HG03025 (cell line): ENCODE measurements at regions not wholly inside any gene's neighbourhood (a gene's known extent, or its start where the extent isn't known, plus 50 kb on each side); places are given as distances from the start of the nearest gene placed in this dataset.

Experiments used
- ATAC-seq: cut with Tn5 transposase; IDR thresholded peaks from one replicate; pipeline ENCODE4 v1.9.1; 2021; ENCODE audit warnings: mild to moderate bottlenecking, moderate library complexity; ENCODE audit not compliant: unreplicated experiment, low FRiP score

DNA sequence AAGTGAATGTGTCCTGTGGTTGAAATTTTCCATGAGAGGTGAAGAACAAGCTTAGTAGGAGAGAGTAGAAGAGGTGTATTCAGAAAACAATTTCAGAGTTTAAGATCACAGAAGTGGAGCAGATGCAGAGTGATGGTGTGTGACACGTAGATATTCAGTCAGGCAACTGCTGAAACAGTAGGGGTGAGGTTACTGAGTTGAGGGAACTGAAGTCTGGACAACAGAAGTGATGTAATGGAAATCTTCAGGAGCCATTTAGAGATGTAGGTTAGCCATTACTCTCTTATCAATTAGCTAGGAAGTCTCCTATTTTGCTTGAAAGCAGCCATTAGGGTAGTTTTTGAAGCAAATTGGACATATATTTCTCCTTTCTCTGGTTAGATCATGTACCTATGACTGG is 584.4 kb downstream of the PKHD1 start:
- ATAC-seq, result no peak

GRCh38 chr6:51505434-51505833 is 582.0 kb downstream of the PKHD1 start:
- ATAC-seq, result no peak

GRCh38 chr6:51509597-51509996 is 577.8 kb downstream of the PKHD1 start:
- ATAC-seq, result no peak

DNA sequence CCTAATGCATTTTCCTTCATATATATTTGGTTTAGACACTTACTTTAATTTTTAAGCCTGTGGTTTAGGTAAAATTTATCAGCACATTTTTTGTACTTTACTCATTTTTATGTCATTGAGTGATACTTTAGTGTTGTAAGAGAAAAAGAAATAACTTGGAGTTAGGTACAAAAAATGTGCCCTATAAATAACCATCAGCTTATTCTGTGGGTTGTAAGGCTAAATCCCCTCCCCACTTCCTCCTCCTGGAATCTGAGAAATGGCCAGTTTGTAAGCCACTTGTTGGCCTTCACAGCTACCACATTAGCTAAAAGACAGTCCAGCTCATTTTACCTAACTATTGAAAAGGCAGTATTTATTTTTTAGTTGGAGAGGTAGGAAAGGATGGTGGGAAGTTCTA is 576.3 kb downstream of the PKHD1 start:
- no peak for ATAC-seq

DNA sequence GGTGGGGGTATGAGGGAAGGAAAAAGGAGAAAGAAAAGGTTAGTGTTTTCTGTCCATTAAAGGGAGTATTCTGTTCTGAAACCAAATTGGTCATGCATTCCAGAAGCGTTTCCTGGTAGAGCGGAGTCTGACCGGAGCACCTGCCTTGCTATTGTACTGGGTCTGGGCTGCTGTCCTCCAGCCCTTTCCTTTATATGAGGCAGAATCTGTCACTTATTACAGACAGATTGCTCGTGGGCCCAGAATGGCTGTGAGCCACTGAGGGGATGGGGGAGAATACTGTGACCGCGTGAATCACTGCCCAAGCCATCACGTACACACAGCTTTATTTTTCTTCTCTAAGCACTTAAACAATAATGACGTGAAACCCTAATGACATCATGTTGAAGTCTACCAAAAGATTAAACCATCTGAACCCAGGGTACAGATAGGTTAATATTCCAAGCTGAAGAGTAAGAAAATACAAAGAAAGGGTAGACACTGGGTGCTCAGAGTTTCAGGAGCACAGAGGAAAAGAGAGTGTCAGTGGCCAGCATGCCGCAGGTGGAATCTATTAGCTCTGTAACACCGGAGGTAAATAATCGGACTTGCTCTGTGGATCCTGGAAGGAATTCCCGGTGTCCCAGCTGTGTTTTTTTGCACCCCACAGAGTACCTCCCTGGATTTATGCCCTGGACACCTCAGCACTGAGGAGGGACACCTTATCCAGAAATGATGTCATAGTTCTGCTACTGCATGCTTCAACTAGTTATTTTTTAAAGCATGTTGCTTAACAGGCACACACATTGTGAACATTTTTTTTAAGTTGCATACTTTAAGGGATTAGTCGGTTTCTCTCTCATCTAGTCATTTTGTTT is 573.3 kb downstream of the PKHD1 start:
- ATAC-seq, result no peak

DNA sequence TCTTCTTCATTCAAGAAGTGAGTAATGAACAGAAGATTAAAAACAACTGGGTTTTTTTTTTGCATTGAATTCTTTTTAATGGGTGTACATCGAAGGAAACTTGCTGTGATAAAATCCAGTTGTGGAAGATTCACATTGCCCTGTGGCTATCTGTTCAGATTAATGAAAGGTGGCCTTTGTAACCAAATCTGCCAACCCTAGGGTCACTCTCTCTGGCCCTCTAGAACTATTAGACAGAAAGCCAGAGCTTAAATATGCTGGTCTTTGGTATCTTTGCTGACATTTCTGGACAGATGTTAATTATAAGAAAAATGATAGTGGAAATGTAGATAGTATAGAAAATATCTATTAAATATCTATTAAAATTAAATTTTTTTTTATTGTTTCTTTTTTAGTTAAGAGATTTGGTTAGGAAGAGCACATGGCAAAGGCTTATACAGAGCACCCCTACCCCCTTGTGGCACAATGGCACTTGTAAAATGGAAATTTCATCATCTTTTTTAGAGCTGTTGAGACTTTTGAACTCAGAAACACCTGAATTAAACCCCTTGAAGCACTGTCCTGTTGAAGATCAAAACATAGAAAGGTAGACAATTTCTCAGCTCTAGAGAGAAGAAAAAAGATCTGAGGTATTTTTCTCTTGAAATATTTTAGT is 572.5 kb downstream of the PKHD1 start:
- ATAC-seq, result no peak

GRCh38 chr6:51526049-51526448 is 561.4 kb downstream of the PKHD1 start:
- ATAC-seq, result no peak

- no peak for ATAC-seq
These were observed 560.5 kb downstream of the PKHD1 start for GRCh38 chr6:51526922-51527321.

GRCh38 chr6:51528556-51528955 is 558.9 kb downstream of the PKHD1 start:
- no peak for ATAC-seq

DNA sequence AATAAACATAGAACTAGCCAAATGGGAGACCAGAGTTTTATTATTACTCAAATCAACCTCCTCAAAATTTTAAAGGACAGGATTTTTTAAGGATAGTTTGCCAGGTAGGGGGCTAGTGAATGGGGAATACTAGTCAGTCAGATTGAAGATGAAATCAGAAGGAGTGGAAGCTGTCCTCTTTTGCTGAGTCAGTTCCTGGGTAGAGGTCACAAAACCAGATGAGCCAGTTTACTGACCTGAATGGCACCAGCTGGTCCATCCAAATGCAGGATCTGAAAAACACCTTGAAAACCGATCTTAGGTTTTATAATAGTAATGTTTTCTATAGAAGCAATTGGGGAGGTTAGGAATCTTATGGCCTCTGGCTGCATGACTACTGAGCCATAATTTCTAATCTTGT is 558.2 kb downstream of the PKHD1 start:
- no peak for ATAC-seq

GRCh38 chr6:51531623-51532022 is 555.8 kb downstream of the PKHD1 start:
- ATAC-seq, result no peak

- ATAC-seq, result no peak
These were observed 553.5 kb downstream of the PKHD1 start for GRCh38 chr6:51533962-51534361.

DNA sequence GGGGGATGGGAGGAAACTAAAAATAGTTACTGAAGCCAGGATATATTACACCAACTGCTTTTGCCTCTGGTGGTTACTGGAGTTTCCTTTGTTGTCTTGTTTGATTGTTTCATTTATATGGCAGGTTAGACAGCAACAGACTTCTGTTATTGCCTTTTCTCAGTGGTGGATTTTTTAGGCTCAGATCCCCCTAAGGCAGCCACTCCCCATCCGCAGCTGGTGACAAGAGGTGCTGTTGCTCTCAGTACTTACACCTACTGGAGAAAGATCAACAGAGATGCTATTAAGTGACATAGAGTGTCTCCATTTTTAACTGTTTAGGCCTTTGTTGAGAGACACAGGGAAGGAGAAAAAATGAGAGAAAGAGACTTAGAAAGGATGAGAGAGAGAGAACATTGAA is 552.1 kb downstream of the PKHD1 start:
- no peak for ATAC-seq

GRCh38 chr6:51536728-51537127 is 550.7 kb downstream of the PKHD1 start:
- ATAC-seq, result no peak

GRCh38 chr6:51541847-51542246 is 545.6 kb downstream of the PKHD1 start:
- no peak for ATAC-seq

DNA sequence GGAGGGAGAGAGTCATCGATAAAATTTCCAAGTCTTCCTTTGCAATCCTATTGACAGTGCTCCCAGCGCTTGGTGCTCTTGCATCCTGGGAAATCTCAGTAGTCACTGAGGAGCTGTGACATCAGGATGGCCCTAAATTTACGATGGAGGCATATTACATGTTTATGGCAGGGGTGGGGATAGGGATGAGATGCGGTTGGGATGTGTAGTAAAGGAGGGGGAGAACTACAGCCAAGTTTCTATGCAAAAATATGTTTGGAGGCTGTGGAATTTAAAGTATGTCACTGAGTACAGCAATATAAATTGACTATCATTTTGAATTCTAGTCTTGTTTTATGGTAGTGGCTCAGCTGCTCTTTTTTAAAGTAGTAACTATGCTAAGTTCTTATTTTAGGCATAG is 544.9 kb downstream of the PKHD1 start:
- ATAC-seq, result no peak

DNA sequence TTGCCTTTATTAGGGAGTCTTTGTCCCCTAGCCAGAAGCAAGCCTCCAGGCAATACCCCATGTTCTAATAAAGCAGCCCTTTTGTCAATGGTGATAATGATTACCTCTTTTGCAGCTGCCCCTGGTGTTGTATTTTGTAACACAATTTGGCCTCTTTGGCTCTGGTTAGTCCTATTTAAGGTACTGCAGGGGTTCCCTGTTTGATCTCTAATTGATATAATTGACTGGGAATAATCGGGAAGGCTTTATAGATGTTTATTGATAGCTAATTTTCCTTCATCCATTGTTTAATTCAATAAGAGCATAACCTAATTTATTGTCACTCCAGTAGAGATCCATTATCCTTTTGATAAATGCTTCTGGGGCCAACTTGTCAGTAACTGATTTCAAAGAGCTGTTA is 537.2 kb downstream of the PKHD1 start:
- ATAC-seq, result no peak

- no peak for ATAC-seq
These were observed 535.0 kb downstream of the PKHD1 start for GRCh38 chr6:51552435-51552834.

GRCh38 chr6:51553246-51554015 is 534.0 kb downstream of the PKHD1 start:
- ATAC-seq, result no peak

DNA sequence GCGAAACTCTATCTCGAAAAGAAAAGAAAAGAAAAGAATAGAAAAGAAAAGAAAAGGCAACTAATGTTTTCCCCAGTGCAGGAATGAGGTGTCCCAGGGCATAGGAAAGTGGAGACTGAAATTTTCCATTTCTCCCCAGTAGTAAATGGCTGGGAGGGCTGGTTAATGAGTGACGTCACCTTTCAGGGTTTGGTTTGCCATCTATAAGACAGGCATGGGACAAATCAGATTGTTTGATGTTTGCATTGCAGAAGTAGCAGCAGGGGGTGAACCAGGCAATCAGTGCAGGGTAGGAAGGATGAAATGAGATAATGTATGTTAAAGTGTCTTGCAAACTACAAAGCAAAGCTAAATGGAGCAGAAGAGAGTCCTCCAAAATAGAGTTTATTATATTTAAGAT is 533.4 kb downstream of the PKHD1 start:
- ATAC-seq, result no peak

DNA sequence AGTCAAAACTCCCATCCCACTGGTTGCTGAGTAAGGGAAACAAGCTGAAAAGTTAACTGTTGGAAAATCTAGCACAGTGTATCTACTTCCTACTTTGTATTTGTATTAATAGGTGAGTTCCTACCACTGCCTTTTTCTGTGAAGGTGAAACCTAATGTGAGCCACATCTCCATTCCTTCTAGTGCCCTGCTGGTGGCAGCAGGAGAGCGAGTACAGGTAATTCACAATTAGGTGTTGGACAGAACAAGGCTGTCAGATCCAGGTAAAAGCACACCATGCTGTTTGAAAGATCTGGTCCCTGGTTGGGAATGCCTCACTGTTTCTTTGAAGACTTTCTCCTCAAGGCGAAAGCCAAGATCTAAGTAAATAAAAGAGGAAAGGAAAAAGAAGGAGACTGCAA is 528.4 kb downstream of the PKHD1 start:
- no peak for ATAC-seq
